Esophagus muscularis mucosa (tissue), 3 donors: ENCODE measurements at regions not wholly inside any gene's neighbourhood (a gene's known extent, or its start where the extent isn't known, plus 50 kb on each side); places are given as distances from the start of the nearest gene placed in this dataset.

Experiments
- CTCF ChIP-seq, 3 experiments: fragments of 200-600 bp in 2 of 3; fragments of 450-650 bp in 1 of 3; sonication (generic) in 2 of 3; IDR thresholded peaks; one replicate each; pipeline ENCODE4 v1.5.1; 2017 to 2019; ENCODE audit warnings: antibody characterized with exemption in 3 of 3, mild to moderate bottlenecking in 2 of 3, moderate library complexity in 1 of 3
- EP300 ChIP-seq: sonication (generic); formaldehyde crosslinking; IDR thresholded peaks from one replicate; pipeline ENCODE4 v1.6.1; 2017; ENCODE audit warnings: antibody characterized with exemption

- TF ChIP-seq CTCF (IDR thresholded peaks at IDR 0.05) (no peak), EP300 (no peak)
Observed at GRCh38 chr9:82260691-82261090, 272.1 kb downstream of the SPATA31D1 start.
